Sigmoid colon (tissue), 4 donors: ENCODE measurements at regions not wholly inside any gene's neighbourhood (a gene's known extent, or its start where the extent isn't known, plus 50 kb on each side); places are given as distances from the start of the nearest gene placed in this dataset.
"Not testable (repeated sequence)": the region's sequence is repeated elsewhere in the genome, so short reads cannot be mapped to it uniquely, and the experiment has no call there.

ENCODE experiments used
- EP300 ChIP-seq, 4 donors: sonication (generic); formaldehyde crosslinking; IDR thresholded peaks; one replicate each; pipeline ENCODE4 v1.6.1; 2017; ENCODE audit warnings: antibody characterized with exemption in 4 of 4
- POLR2A ChIP-seq, 2 donors: fragments of 450-650 bp; IDR thresholded peaks; one replicate each; pipeline ENCODE4 v1.6.1; 2016; ENCODE audit warnings: antibody characterized with exemption in 2 of 2, mild to moderate bottlenecking in 2 of 2, moderate library complexity in 2 of 2
- TF ChIP-seq, protein P1 (sequence below), 4 experiments: fragments of 450-650 bp in 3 of 4; fragments of 200-600 bp in 1 of 4; IDR thresholded peaks; one replicate each; pipeline ENCODE4 v1.5.1; 2016 to 2019; ENCODE audit warnings: antibody characterized with exemption in 4 of 4, mild to moderate bottlenecking in 3 of 4, moderate library complexity in 2 of 4

DNA sequence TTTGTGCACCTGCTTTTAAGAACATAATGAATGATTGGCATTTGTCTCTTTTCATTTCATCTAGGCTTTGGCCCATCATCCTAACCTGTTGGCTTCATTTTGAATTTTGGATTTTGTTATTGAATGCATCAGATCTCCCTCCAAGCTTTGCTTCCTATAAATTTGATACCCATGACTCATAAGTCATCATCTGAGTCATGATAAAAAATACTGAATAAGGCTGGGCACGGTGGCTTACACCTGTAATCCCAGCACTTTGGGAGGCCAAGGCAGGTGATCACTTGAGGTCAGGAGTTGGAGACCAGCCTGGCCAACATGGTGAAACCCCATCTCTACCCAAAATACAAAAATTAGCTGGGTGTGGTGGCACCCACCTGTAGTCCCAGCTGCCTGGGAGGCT lies 139.5 kb upstream of the CRHR1 start:
- not testable (repeated sequence) for TF ChIP-seq EP300, POLR2A (IDR thresholded peaks at IDR 0.05)
- TF ChIP-seq, protein P1, sequence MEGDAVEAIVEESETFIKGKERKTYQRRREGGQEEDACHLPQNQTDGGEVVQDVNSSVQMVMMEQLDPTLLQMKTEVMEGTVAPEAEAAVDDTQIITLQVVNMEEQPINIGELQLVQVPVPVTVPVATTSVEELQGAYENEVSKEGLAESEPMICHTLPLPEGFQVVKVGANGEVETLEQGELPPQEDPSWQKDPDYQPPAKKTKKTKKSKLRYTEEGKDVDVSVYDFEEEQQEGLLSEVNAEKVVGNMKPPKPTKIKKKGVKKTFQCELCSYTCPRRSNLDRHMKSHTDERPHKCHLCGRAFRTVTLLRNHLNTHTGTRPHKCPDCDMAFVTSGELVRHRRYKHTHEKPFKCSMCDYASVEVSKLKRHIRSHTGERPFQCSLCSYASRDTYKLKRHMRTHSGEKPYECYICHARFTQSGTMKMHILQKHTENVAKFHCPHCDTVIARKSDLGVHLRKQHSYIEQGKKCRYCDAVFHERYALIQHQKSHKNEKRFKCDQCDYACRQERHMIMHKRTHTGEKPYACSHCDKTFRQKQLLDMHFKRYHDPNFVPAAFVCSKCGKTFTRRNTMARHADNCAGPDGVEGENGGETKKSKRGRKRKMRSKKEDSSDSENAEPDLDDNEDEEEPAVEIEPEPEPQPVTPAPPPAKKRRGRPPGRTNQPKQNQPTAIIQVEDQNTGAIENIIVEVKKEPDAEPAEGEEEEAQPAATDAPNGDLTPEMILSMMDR (IDR thresholded peaks at IDR 0.05), result not testable (repeated sequence)
